ENCODE measurements at regions not wholly inside any gene's neighbourhood (a gene's known extent, or its start where the extent isn't known, plus 50 kb on each side); places are given as distances from the start of the nearest gene placed in this dataset.

DNA sequence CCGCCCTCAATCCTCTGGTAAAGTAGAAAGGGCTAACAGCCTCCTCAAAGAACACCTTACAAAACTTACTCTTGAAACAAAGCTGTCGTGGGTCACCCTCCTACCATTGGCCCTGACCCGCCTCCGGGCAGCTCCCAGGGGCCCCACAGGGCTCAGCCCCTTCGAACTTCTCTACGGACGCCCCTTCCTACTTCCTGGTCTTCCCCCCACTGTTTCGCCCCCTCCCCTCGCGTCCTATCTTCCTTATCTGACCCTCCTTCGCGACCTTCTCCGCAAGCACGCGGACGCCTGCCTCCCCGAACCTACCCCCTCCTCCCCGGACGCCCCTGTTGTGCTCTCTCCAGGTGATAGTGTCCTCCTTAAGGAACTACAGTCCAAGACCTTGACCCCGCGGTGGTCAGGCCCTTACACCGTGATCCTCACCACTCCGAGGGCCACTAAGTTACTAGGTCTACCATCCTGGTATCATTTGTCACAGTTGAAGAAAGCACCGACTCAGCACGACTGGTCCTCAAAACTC, 963.1 kb downstream of the RPA4 start:
- no peak overlapping the region for H2BK12ac ChIP-seq (ENCODE audit: low read depth, low read length)
- H3K9me3 ChIP-seq (ENCODE audit: insufficient read depth in 2 of 2, low read depth in 1 of 2, low read length in 1 of 2): peaks cover 5 to 33% of the 10 kb centered on the region in 2 experiments; a peak in 2 of 4 replicates
- no peak overlapping the region for H2BK15ac ChIP-seq (ENCODE audit: low read length)
- no peaks in the 10 kb centered on the region for H3K36me3 ChIP-seq (ENCODE audit: control insufficient read depth in 2 of 4, insufficient read depth in 4 of 4, low read length in 3 of 4)
- DNase-seq (ENCODE audit: low read depth in 1 of 2, low spot score in 2 of 2) (no peak), FAIRE-seq (no peak)
- H3K79me2 ChIP-seq (ENCODE audit: control insufficient read depth in 1 of 2, insufficient read depth in 2 of 2, low read length in 2 of 2): no peaks in the 10 kb centered on the region
- H3K4me1 ChIP-seq (replicated peaks in 1 of 4; ENCODE audit: control insufficient read depth in 3 of 4, insufficient read depth in 4 of 4, low read length in 3 of 4): no peaks in the 10 kb centered on the region
- H3K18ac ChIP-seq (ENCODE audit: extremely low read depth, low read length): no peak overlapping the region
- no peaks in the 10 kb centered on the region for H4K20me1 ChIP-seq (replicated peaks in 1 of 2; ENCODE audit: control insufficient read depth in 1 of 2, insufficient read depth in 2 of 2, low read length in 2 of 2)
- no peak overlapping the region for H2BK20ac ChIP-seq (ENCODE audit: low read length)
- no peak overlapping the region for H4K5ac ChIP-seq (ENCODE audit: insufficient read length, low read depth, low read length)
- no peaks in the 10 kb centered on the region for H3K27me3 ChIP-seq (replicated peaks in 1 of 4; ENCODE audit: control insufficient read depth in 3 of 4, extremely low read depth in 1 of 4, insufficient read depth in 3 of 4, low read length in 3 of 4)
- no peak overlapping the region for H4K91ac ChIP-seq (replicated peaks; ENCODE audit: insufficient read length, low read length)
- H3K9ac ChIP-seq (replicated peaks in 1 of 4; ENCODE audit: extremely low read depth in 1 of 4, low read depth in 3 of 4, low read length in 3 of 4): no peak overlapping the region
- ChIA-PET CTCF (ENCODE audit: partially characterized antibody) (no interaction called here), POLR2A (ENCODE audit: partially characterized antibody) (no interaction called here)
- H3K23ac ChIP-seq (ENCODE audit: insufficient read length): no peak overlapping the region
- no peaks in the 10 kb centered on the region for H3K79me1 ChIP-seq (ENCODE audit: low read depth, low read length)
- H3K23me2 ChIP-seq (ENCODE audit: low read depth, low read length): no peaks in the 10 kb centered on the region
- no peak overlapping the region for H2BK5ac ChIP-seq (ENCODE audit: low read depth, low read length)
- H4K8ac ChIP-seq (ENCODE audit: extremely low read depth, insufficient read depth, low read length): no peak overlapping the region
- no peak overlapping the region for H3K4me3 ChIP-seq (ENCODE audit: extremely low read depth in 1 of 4, insufficient read depth in 2 of 4, low read depth in 3 of 4, low read length in 4 of 4)
- WGBS, 2 experiments (ENCODE audit: extremely low coverage in 1 of 2, insufficient coverage in 1 of 2, insufficient read length in 1 of 2, insufficient replicate concordance in 2 of 2, low coverage in 1 of 2, low lambda C conversion rate in 2 of 2, missing lambda C conversion rate in 1 of 2): 97% methylated on average over 5 of the region's 25 CpGs; no CpG with 5 or more reads in 1 of the 2 experiments
- H2AFZ ChIP-seq (ENCODE audit: low read length): no peak overlapping the region
- no peak overlapping the region for H3K4ac ChIP-seq (replicated peaks; ENCODE audit: insufficient read length, low read depth, low read length)
- no peak overlapping the region for H3K27ac ChIP-seq (ENCODE audit: low read depth, low read length)
- H3K4me2 ChIP-seq (ENCODE audit: insufficient read depth in 1 of 2, low read depth in 2 of 2, low read length in 2 of 2): no peak overlapping the region
- no peak overlapping the region for H3K56ac ChIP-seq (replicated peaks; ENCODE audit: insufficient read length, low read depth, low read length)
- no peak overlapping the region for H3K14ac ChIP-seq (ENCODE audit: insufficient read length)
- H2AK5ac ChIP-seq (ENCODE audit: low read depth, low read length): no peak overlapping the region
- no peak overlapping the region for H2BK120ac ChIP-seq (replicated peaks; ENCODE audit: low read depth, low read length)
- TF ChIP-seq RXRA (IDR thresholded peaks at IDR 0.05; ENCODE audit: insufficient read depth, low read depth, low read length) (no peak), CREB1 (IDR thresholded peaks at IDR 0.05) (no peak), POLR2A (IDR thresholded peaks at IDR 0.05; ENCODE audit: control extremely low read depth in 1 of 2, low read depth in 2 of 2, low read length in 2 of 2) (no peak), PHF8 (conservative IDR thresholded peaks at IDR 0.05; ENCODE audit: low read depth, low read length) (no peak), SRF (IDR thresholded peaks at IDR 0.05; ENCODE audit: low read depth, low read length) (no peak), TAF7 (optimal IDR thresholded peaks at IDR 0.05; ENCODE audit: borderline replicate concordance, low read depth, low read length) (no peak), TBP (IDR thresholded peaks at IDR 0.05; ENCODE audit: low read depth, low read length) (no peak), KDM4A (IDR thresholded peaks at IDR 0.05; ENCODE audit: low read depth, low read length, severe bottlenecking) (no peak), GABPA (IDR thresholded peaks at IDR 0.05; ENCODE audit: borderline replicate concordance, insufficient read depth, low read length) (no peak), ASH2L (IDR thresholded peaks at IDR 0.05; ENCODE audit: low read length) (no peak), KDM1A (IDR thresholded peaks at IDR 0.05; ENCODE audit: borderline replicate concordance, low read length) (no peak), KDM5A (IDR thresholded peaks at IDR 0.05; ENCODE audit: low read length) (no peak), JUND (IDR thresholded peaks at IDR 0.05; ENCODE audit: low read length) (no peak), TCF12 (IDR thresholded peaks at IDR 0.05; ENCODE audit: low read depth, low read length) (no peak), SIX5 (IDR thresholded peaks at IDR 0.05; ENCODE audit: low read depth, low read length) (no peak), JUN (IDR thresholded peaks at IDR 0.05; ENCODE audit: low read depth, low read length) (no peak), SIN3A (conservative IDR thresholded peaks at IDR 0.05 in 1 of 2, IDR thresholded peaks at IDR 0.05 in 1 of 2; ENCODE audit: low read depth in 1 of 2, low read length in 2 of 2) (no peak)
